Esophagus squamous epithelium (tissue), 4 donors: ENCODE measurements at regions not wholly inside any gene's neighbourhood (a gene's known extent, or its start where the extent isn't known, plus 50 kb on each side); places are given as distances from the start of the nearest gene placed in this dataset.

Source experiments
- CTCF ChIP-seq, 6 experiments: fragments of 450-650 bp in 4 of 6; fragments of 200-600 bp in 2 of 6; sonication (generic) in 2 of 6; IDR thresholded peaks; one replicate each; pipeline ENCODE4 v1.5.1; 2016 to 2019; ENCODE audit warnings: antibody characterized with exemption in 6 of 6, mild to moderate bottlenecking in 4 of 6, moderate library complexity in 4 of 6
- POLR2A ChIP-seq, 4 donors: fragments of 450-650 bp; IDR thresholded peaks; one replicate each; pipeline ENCODE4 v1.6.1; 2017; ENCODE audit warnings: antibody characterized with exemption in 4 of 4, mild to moderate bottlenecking in 4 of 4, moderate library complexity in 3 of 4

- TF ChIP-seq POLR2A (IDR thresholded peaks at IDR 0.05), result no peak
- TF ChIP-seq CTCF (IDR thresholded peaks at IDR 0.05), result no peak
Measured at GRCh38 chr13:58633226-58633625, 1001.7 kb downstream of the PCDH17 start.
